HEK293 (cell line): ENCODE measurements at regions not wholly inside any gene's neighbourhood (a gene's known extent, or its start where the extent isn't known, plus 50 kb on each side); places are given as distances from the start of the nearest gene placed in this dataset.

ENCODE experiments used
- CTCF ChIA-PET: fragments of 350-600 bp; formaldehyde crosslinking; extraction: SDS; loops from one replicate; lab custom pipeline; 2021; ENCODE audit warnings: antibody characterized with exemption; lab: Yijun Ruan, JAX
- POLR2A ChIA-PET: fragments of 300-600 bp; formaldehyde crosslinking; extraction: SDS; loops from one replicate; lab custom pipeline; 2020; ENCODE audit warnings: antibody characterized with exemption, inconsistent platforms; lab: Yijun Ruan, JAX
- H3K27ac ChIP-seq: fragments of 200-500 bp; sonication (Bioruptor generic); 2 replicates; pipeline ENCODE4 v1.5.1; 2014; ENCODE audit warnings: low read depth, low read length, control low read depth, inconsistent platforms; ENCODE audit errors: extremely low read depth
- H3K36me3 ChIP-seq, 2 experiments: fragments of 200-500 bp in 1 of 2; sonication (Bioruptor generic) in 1 of 2; 1 replicate in 1 of 2; 2 replicates in 1 of 2; pipeline ENCODE4 v1.5.1; 2014 to 2017; ENCODE audit warnings: inconsistent platforms in 2 of 2, low read length in 2 of 2; ENCODE audit not compliant: control insufficient read depth in 2 of 2, insufficient read depth in 1 of 2
- H3K4me1 ChIP-seq: fragments of 200-500 bp; sonication (Bioruptor generic); 2 replicates; pipeline ENCODE4 v1.5.1; 2014; ENCODE audit warnings: mild to moderate bottlenecking, low read length, inconsistent platforms; ENCODE audit not compliant: control insufficient read depth, insufficient read depth
- H3K4me3 ChIP-seq: 2 replicates; pipeline ENCODE4 v1.5.1; 2011; ENCODE audit warnings: low read depth, mild to moderate bottlenecking, control low read depth, low read length, moderate library complexity
- H3K9me3 ChIP-seq: fragments of 200-500 bp; sonication (Bioruptor generic); 2 replicates; pipeline ENCODE4 v1.5.1; 2014; ENCODE audit warnings: low read depth, low read length, inconsistent platforms; ENCODE audit not compliant: control insufficient read depth, insufficient read depth
- CTCF ChIP-seq: fragments of 450-650 bp; formaldehyde crosslinking; IDR thresholded peaks from 2 replicates; pipeline ENCODE4 v1.5.1; 2016; ENCODE audit warnings: missing biosample characterization, missing genetic modification characterization
- SCRT1 ChIP-seq: fragments of 450-650 bp; formaldehyde crosslinking; IDR thresholded peaks from 2 replicates; pipeline ENCODE4 v1.5.1; 2016; ENCODE audit warnings: missing biosample characterization, missing genetic modification characterization, borderline replicate concordance
- TCF7L2 ChIP-seq: IDR thresholded peaks from 2 replicates; pipeline ENCODE4 v1.6.1; 2011; ENCODE audit warnings: low read depth, mild to moderate bottlenecking, inconsistent platforms, low read length, moderate library complexity, borderline replicate concordance
- ZBTB20 ChIP-seq: fragments of 450-650 bp; formaldehyde crosslinking; IDR thresholded peaks from 2 replicates; pipeline ENCODE4 v1.5.1; 2016; ENCODE audit warnings: missing biosample characterization, missing genetic modification characterization
- ZBTB6 ChIP-seq: fragments of 450-650 bp; formaldehyde crosslinking; IDR thresholded peaks from 2 replicates; pipeline ENCODE4 v1.5.1; 2017; ENCODE audit warnings: missing biosample characterization, missing genetic modification characterization
- ZIC2 ChIP-seq: fragments of 450-650 bp; formaldehyde crosslinking; IDR thresholded peaks from 2 replicates; pipeline ENCODE4 v1.5.1; 2016; ENCODE audit warnings: missing biosample characterization, missing genetic modification characterization
- ZNF16 ChIP-seq: fragments of 450-650 bp; formaldehyde crosslinking; IDR thresholded peaks from 2 replicates; pipeline ENCODE4 v1.5.1; 2016; ENCODE audit warnings: low read depth, missing biosample characterization, missing genetic modification characterization
- ZNF174 ChIP-seq: fragments of 450-650 bp; formaldehyde crosslinking; IDR thresholded peaks from 2 replicates; pipeline ENCODE4 v1.5.0; 2017; ENCODE audit warnings: missing biosample characterization, mild to moderate bottlenecking, missing genetic modification characterization
- ZNF266 ChIP-seq: fragments of 450-650 bp; formaldehyde crosslinking; IDR thresholded peaks from 2 replicates; pipeline ENCODE4 v1.5.1; 2016; ENCODE audit warnings: missing biosample characterization, missing genetic modification characterization, low read depth
- ZNF423 ChIP-seq: fragments of 450-650 bp; formaldehyde crosslinking; IDR thresholded peaks from 2 replicates; pipeline ENCODE4 v1.5.1; 2016; ENCODE audit warnings: missing biosample characterization, missing genetic modification characterization
- ZNF473 ChIP-seq: fragments of 450-650 bp; formaldehyde crosslinking; IDR thresholded peaks from 2 replicates; pipeline ENCODE4 v1.5.1; 2017; ENCODE audit warnings: missing biosample characterization, missing genetic modification characterization
- ZNF513 ChIP-seq: fragments of 450-650 bp; IDR thresholded peaks from 2 replicates; pipeline ENCODE4 v1.5.1; 2018; ENCODE audit warnings: missing biosample characterization, missing genetic modification characterization
- ZNF558 ChIP-seq: fragments of 450-650 bp; formaldehyde crosslinking; IDR thresholded peaks from 2 replicates; pipeline ENCODE4 v1.5.1; 2016; ENCODE audit warnings: missing biosample characterization, missing genetic modification characterization
- ZNF658 ChIP-seq: fragments of 450-650 bp; formaldehyde crosslinking; IDR thresholded peaks from 2 replicates; pipeline ENCODE4; 2016; ENCODE audit warnings: missing biosample characterization, missing genetic modification characterization
- ZXDB ChIP-seq: fragments of 450-650 bp; formaldehyde crosslinking; IDR thresholded peaks from 2 replicates; pipeline ENCODE4 v1.5.1; 2016; ENCODE audit warnings: missing biosample characterization, missing genetic modification characterization
- TF ChIP-seq, protein P1 (sequence below): fragments of 450-650 bp; formaldehyde crosslinking; IDR thresholded peaks from 2 replicates; pipeline ENCODE4 v1.5.1; 2017; ENCODE audit warnings: missing biosample characterization, missing genetic modification characterization

- no peak for TF ChIP-seq TCF7L2
- TF ChIP-seq ZNF174 (tag by site-specific recombination), result no peak
- no peak for TF ChIP-seq ZBTB20 (tag by site-specific recombination)
- no peak for TF ChIP-seq ZIC2 (tag by site-specific recombination)
- TF ChIP-seq, all 188 proteins: peak for 27
Observed at GRCh38 chr16:73232555-73233328, 184.8 kb upstream of the ZFHX3 start (continued).

DNA sequence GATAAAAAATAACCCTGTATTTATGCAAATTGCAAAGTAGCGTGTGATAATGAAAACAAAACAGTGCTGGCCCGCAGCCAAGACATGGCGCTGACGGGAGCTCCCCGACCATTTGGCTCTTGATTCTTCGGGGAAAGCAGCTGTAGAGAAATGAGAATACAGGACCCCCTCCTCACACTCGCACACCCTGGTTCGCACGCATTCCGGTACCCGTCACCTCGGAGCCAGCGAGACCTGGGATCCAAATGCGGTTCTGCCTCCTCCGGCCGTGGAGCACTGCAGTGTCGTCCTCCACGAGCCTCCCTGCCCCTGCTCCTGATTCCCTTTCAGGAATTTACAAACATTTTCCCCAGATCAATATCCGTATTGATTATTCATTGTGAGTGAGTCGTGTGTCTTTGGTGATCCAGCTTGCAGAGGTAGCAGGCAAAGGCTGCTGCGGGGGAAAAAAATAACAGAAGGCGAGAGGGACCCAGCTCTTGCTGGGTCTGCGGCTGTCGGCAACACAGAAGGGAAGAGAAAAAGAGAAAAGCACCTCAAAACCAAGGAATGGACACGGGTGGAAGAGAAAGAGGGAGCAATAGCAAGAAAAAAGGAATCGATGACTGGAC lies 184.1 kb upstream of the ZFHX3 start:
- ChIA-PET CTCF (interaction anchor here (0.7 to 1.1 kb wide), 2 partner anchors 55 to 647 kb away, joined by 3 to 4 read pairs; no protein-coding TSS in a partner anchor), POLR2A (interaction anchor here (0.9 kb wide), 1 partner anchor 22 kb away, joined by 3 read pairs; no protein-coding TSS in a partner anchor)
- H3K4me1 ChIP-seq, result peaks cover 4% of the 10 kb centered on the region
- no peak overlapping the region for H3K27ac ChIP-seq
- no peak overlapping the region for H3K4me3 ChIP-seq
- no peaks in the 10 kb centered on the region for H3K36me3 ChIP-seq
- H3K9me3 ChIP-seq, result no peaks in the 10 kb centered on the region
- TF ChIP-seq ZNF513 (tag by site-specific recombination), result no peak
- peak; percentile 74; the same call in 1 of the 2 replicates for TF ChIP-seq ZNF16
- no peak for TF ChIP-seq ZBTB6 (tag by site-specific recombination)

- ChIA-PET POLR2A (no interaction called here), CTCF (interaction anchor here (0.5 kb wide), 2 partner anchors 19 to 393 kb away, joined by 3 to 6 read pairs; no protein-coding TSS in a partner anchor)
- H3K27ac ChIP-seq, result no peak overlapping the region
- H3K4me3 ChIP-seq, result no peak overlapping the region
- peaks cover 4% of the 10 kb centered on the region for H3K4me1 ChIP-seq
- TF ChIP-seq ZNF174 (tag by site-specific recombination), result no peak
- no peak for TF ChIP-seq ZXDB (tag by site-specific recombination)
- no peak for TF ChIP-seq ZNF423 (tag by site-specific recombination)
- no peak for TF ChIP-seq CTCF
- TF ChIP-seq ZNF658 (tag by site-specific recombination), result no peak
- no peak for TF ChIP-seq ZNF266
- TF ChIP-seq SCRT1 (tag by site-specific recombination), result no peak
- TF ChIP-seq ZNF558, result no peak
- no peak for TF ChIP-seq TCF7L2
- no peak for TF ChIP-seq ZNF473 (tag by site-specific recombination)
- TF ChIP-seq, protein P1, sequence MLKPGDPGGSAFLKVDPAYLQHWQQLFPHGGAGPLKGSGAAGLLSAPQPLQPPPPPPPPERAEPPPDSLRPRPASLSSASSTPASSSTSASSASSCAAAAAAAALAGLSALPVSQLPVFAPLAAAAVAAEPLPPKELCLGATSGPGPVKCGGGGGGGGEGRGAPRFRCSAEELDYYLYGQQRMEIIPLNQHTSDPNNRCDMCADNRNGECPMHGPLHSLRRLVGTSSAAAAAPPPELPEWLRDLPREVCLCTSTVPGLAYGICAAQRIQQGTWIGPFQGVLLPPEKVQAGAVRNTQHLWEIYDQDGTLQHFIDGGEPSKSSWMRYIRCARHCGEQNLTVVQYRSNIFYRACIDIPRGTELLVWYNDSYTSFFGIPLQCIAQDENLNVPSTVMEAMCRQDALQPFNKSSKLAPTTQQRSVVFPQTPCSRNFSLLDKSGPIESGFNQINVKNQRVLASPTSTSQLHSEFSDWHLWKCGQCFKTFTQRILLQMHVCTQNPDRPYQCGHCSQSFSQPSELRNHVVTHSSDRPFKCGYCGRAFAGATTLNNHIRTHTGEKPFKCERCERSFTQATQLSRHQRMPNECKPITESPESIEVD (tag by site-specific recombination), result no peak
- TF ChIP-seq, all 188 proteins: peak for 0
- no peaks in the 10 kb centered on the region for H3K9me3 ChIP-seq
- no peaks in the 10 kb centered on the region for H3K36me3 ChIP-seq
Observed at GRCh38 chr16:73231379-73231778, 183.5 kb upstream of the ZFHX3 start.
